ENCODE measurements at regions not wholly inside any gene's neighbourhood (a gene's known extent, or its start where the extent isn't known, plus 50 kb on each side); places are given as distances from the start of the nearest gene placed in this dataset.

GRCh38 chr5:120895660-120896059 lies 431.6 kb downstream of the PRR16 start:
- Histone ChIP-seq H3K9me3 (ENCODE audit: control insufficient read depth, insufficient read depth, low read length) (no peaks in the 10 kb centered on the region), H3K27ac (ENCODE audit: low read depth, low read length) (no peak overlapping the region), H3K4me3 (ENCODE audit: low read length) (no peak overlapping the region), H3K27me3 (ENCODE audit: control insufficient read depth, low read length) (no peaks in the 10 kb centered on the region), H3K36me3 (ENCODE audit: control insufficient read depth, low read length) (no peaks in the 10 kb centered on the region), H3K79me2 (ENCODE audit: control insufficient read depth, low read length) (no peaks in the 10 kb centered on the region), H3K4me2 (ENCODE audit: low read length) (no peak overlapping the region), H3K4me1 (ENCODE audit: control insufficient read depth, low read length) (no peaks in the 10 kb centered on the region), H3K9me2 (replicated peaks; ENCODE audit: control insufficient read depth, low read length) (0 out of 2 replicates have a peak, but pooled peaks cover 2% of the 10 kb centered on the region), H4K20me1 (ENCODE audit: control insufficient read depth, insufficient read depth, low read depth, low read length) (no peaks in the 10 kb centered on the region), H3F3A (ENCODE audit: control insufficient read depth, insufficient read depth) (no peaks in the 10 kb centered on the region)
- TF ChIP-seq, protein P1, sequence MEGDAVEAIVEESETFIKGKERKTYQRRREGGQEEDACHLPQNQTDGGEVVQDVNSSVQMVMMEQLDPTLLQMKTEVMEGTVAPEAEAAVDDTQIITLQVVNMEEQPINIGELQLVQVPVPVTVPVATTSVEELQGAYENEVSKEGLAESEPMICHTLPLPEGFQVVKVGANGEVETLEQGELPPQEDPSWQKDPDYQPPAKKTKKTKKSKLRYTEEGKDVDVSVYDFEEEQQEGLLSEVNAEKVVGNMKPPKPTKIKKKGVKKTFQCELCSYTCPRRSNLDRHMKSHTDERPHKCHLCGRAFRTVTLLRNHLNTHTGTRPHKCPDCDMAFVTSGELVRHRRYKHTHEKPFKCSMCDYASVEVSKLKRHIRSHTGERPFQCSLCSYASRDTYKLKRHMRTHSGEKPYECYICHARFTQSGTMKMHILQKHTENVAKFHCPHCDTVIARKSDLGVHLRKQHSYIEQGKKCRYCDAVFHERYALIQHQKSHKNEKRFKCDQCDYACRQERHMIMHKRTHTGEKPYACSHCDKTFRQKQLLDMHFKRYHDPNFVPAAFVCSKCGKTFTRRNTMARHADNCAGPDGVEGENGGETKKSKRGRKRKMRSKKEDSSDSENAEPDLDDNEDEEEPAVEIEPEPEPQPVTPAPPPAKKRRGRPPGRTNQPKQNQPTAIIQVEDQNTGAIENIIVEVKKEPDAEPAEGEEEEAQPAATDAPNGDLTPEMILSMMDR (IDR thresholded peaks at IDR 0.05; ENCODE audit: low read depth, low read length, poor library complexity, severe bottlenecking): no peak
- no peak for TF ChIP-seq EZH2phosphoT487 (IDR thresholded peaks at IDR 0.05; ENCODE audit: borderline replicate concordance, low read length)

- no peak overlapping the region for H3K4me2 ChIP-seq (ENCODE audit: low read length)
- no peak overlapping the region for H3K27ac ChIP-seq (ENCODE audit: low read depth, low read length)
- no peaks in the 10 kb centered on the region for H3K9me2 ChIP-seq (replicated peaks; ENCODE audit: control insufficient read depth, low read length)
- H3F3A ChIP-seq (ENCODE audit: control insufficient read depth, insufficient read depth): no peaks in the 10 kb centered on the region
- no peaks in the 10 kb centered on the region for H4K20me1 ChIP-seq (ENCODE audit: control insufficient read depth, insufficient read depth, low read depth, low read length)
- no peak overlapping the region for H3K4me3 ChIP-seq (ENCODE audit: low read length)
- no peaks in the 10 kb centered on the region for H3K79me2 ChIP-seq (ENCODE audit: control insufficient read depth, low read length)
- TF ChIP-seq, protein P1 (IDR thresholded peaks at IDR 0.05; ENCODE audit: low read depth, low read length, poor library complexity, severe bottlenecking): no peak
- TF ChIP-seq EZH2phosphoT487 (IDR thresholded peaks at IDR 0.05; ENCODE audit: borderline replicate concordance, low read length): no peak
- H3K9me3 ChIP-seq (ENCODE audit: control insufficient read depth, insufficient read depth, low read length): no peaks in the 10 kb centered on the region
- H3K36me3 ChIP-seq (ENCODE audit: control insufficient read depth, low read length): no peaks in the 10 kb centered on the region
- no peaks in the 10 kb centered on the region for H3K4me1 ChIP-seq (ENCODE audit: control insufficient read depth, low read length)
- H3K27me3 ChIP-seq (ENCODE audit: control insufficient read depth, low read length): no peaks in the 10 kb centered on the region
Observed at GRCh38 chr5:120901199-120901598, 437.1 kb downstream of the PRR16 start.

- TF ChIP-seq, protein P1 (IDR thresholded peaks at IDR 0.05; ENCODE audit: low read depth, low read length, poor library complexity, severe bottlenecking): no peak
- no peak for TF ChIP-seq EZH2phosphoT487 (IDR thresholded peaks at IDR 0.05; ENCODE audit: borderline replicate concordance, low read length)
- no peaks in the 10 kb centered on the region for H4K20me1 ChIP-seq (ENCODE audit: control insufficient read depth, insufficient read depth, low read depth, low read length)
Observed at GRCh38 chr5:120907953-120908352, 443.9 kb downstream of the PRR16 start.

More at GRCh38 chr5:120907953-120908352, 443.9 kb downstream of the PRR16 start:
- H3K4me1 ChIP-seq (ENCODE audit: control insufficient read depth, low read length): no peaks in the 10 kb centered on the region
- no peak overlapping the region for H3K4me3 ChIP-seq (ENCODE audit: low read length)
- no peaks in the 10 kb centered on the region for H3K36me3 ChIP-seq (ENCODE audit: control insufficient read depth, low read length)
- no peak overlapping the region for H3K4me2 ChIP-seq (ENCODE audit: low read length)
- H3F3A ChIP-seq (ENCODE audit: control insufficient read depth, insufficient read depth): no peaks in the 10 kb centered on the region
- no peaks in the 10 kb centered on the region for H3K9me2 ChIP-seq (replicated peaks; ENCODE audit: control insufficient read depth, low read length)
- no peaks in the 10 kb centered on the region for H3K9me3 ChIP-seq (ENCODE audit: control insufficient read depth, insufficient read depth, low read length)
- H3K27me3 ChIP-seq (ENCODE audit: control insufficient read depth, low read length): no peaks in the 10 kb centered on the region
- H3K79me2 ChIP-seq (ENCODE audit: control insufficient read depth, low read length): no peaks in the 10 kb centered on the region
- H3K27ac ChIP-seq (ENCODE audit: low read depth, low read length): no peak overlapping the region
